Neural cell (in vitro differentiated cells): ENCODE measurements at regions not wholly inside any gene's neighbourhood (a gene's known extent, or its start where the extent isn't known, plus 50 kb on each side); places are given as distances from the start of the nearest gene placed in this dataset.
"Not testable (repeated sequence)": the region's sequence is repeated elsewhere in the genome, so short reads cannot be mapped to it uniquely, and the experiment has no call there.

Source experiments
- H2AFZ ChIP-seq: fragments of 200-600, 300-800 bp; sonication (generic), shearing (Covaris generic); 2 replicates; pipeline ENCODE4 v1.6.0; 2014; ENCODE audit warnings: low read depth, mild to moderate bottlenecking, antibody characterized with exemption, low read length, moderate library complexity
- H3F3A ChIP-seq: fragments of 200-600 bp; shearing (Covaris generic); 2 replicates; pipeline ENCODE4 v1.6.1; 2016; ENCODE audit warnings: mild to moderate bottlenecking, moderate library complexity, mixed read lengths, antibody characterized with exemption, low read length; ENCODE audit not compliant: insufficient read depth, poor library complexity, severe bottlenecking
- H3K27ac ChIP-seq: fragments of 200-600, 300-800 bp; sonication (generic), shearing (Covaris generic); 2 replicates; pipeline ENCODE4 v1.5.1; 2014; ENCODE audit warnings: mild to moderate bottlenecking, low read length, moderate library complexity
- H3K27me3 ChIP-seq: fragments of 300-800, 200-600 bp; sonication (generic), shearing (Covaris generic); 2 replicates; pipeline ENCODE4 v1.6.0; 2014; ENCODE audit warnings: mild to moderate bottlenecking, low read depth, low read length, moderate library complexity; ENCODE audit not compliant: insufficient read depth
- H3K36me3 ChIP-seq: fragments of 300-800, 200-600 bp; sonication (generic), shearing (Covaris generic); 2 replicates; pipeline ENCODE4 v1.5.1; 2014; ENCODE audit warnings: mild to moderate bottlenecking, antibody characterized with exemption, low read length, moderate library complexity; ENCODE audit not compliant: insufficient read depth
- H3K4me2 ChIP-seq: fragments of 300-800, 200-600 bp; sonication (generic), shearing (Covaris generic); 2 replicates; pipeline ENCODE4 v1.6.0; 2014; ENCODE audit warnings: mild to moderate bottlenecking, low read length
- H3K4me3 ChIP-seq: fragments of 300-800, 200-600 bp; sonication (generic), shearing (Covaris generic); 2 replicates; pipeline ENCODE4 v1.5.1; 2014; ENCODE audit warnings: mild to moderate bottlenecking, low read length, moderate library complexity
- H3K79me2 ChIP-seq: fragments of 200-600 bp; shearing (Covaris generic); replicated peaks from 2 replicates; pipeline ENCODE4 v1.6.0; 2014; ENCODE audit warnings: mild to moderate bottlenecking, low read length, moderate library complexity; ENCODE audit not compliant: insufficient read depth
- H3K9ac ChIP-seq: fragments of 300-800, 200-600 bp; sonication (generic), shearing (Covaris generic); 2 replicates; pipeline ENCODE4 v1.6.1; 2016; ENCODE audit warnings: mild to moderate bottlenecking, low read length, mixed read lengths
- H3K9me2 ChIP-seq: fragments of 200-600 bp; shearing (Covaris generic); 2 replicates; pipeline ENCODE4 v1.6.1; 2016; ENCODE audit warnings: mild to moderate bottlenecking, low read length, mixed read lengths; ENCODE audit not compliant: insufficient read depth
- H3K9me3 ChIP-seq: fragments of 200-600, 300-800 bp; sonication (generic), shearing (Covaris generic); 2 replicates; pipeline ENCODE4 v1.6.1; 2016; ENCODE audit warnings: mild to moderate bottlenecking, mixed run types, low read length, moderate library complexity, mixed read lengths
- H4K20me1 ChIP-seq: fragments of 200-600 bp; shearing (Covaris generic); 2 replicates; pipeline ENCODE4 v1.6.1; 2016; ENCODE audit warnings: mild to moderate bottlenecking, mixed run types; ENCODE audit not compliant: insufficient read depth
- small RNA-seq, 3 experiments: library from RNA; depleted of rRNA; stranded (forward); fragments of <200 nt; gene quantifications; one replicate each; pipeline ENCODE3, GENCODE V24; 2012

- H3K4me3 ChIP-seq, H3K4me2 ChIP-seq, H4K20me1 ChIP-seq, H3K79me2 ChIP-seq, H3K9me3 ChIP-seq, H3K27ac ChIP-seq, H3K9ac ChIP-seq, H3K9me2 ChIP-seq, H3F3A ChIP-seq, H3K27me3 ChIP-seq, H3K36me3 ChIP-seq, H2AFZ ChIP-seq: not testable (repeated sequence)
Observed at GRCh38 chr20:53644108-53644507, 50.5 kb upstream of the ZNF217 start.

Small RNA genes lying in the stretch of these regions (small RNA-seq; reads per million reads assigned to genes)
- 0 reads per million in 3 experiments for gene RNU7-14P
